GM21737 (cell line): ENCODE measurements at regions not wholly inside any gene's neighbourhood (a gene's known extent, or its start where the extent isn't known, plus 50 kb on each side); places are given as distances from the start of the nearest gene placed in this dataset.

ENCODE experiments used
- ATAC-seq: cut with Tn5 transposase; IDR thresholded peaks from one replicate; pipeline ENCODE4 v1.9.1; 2021; ENCODE audit warnings: mild to moderate bottlenecking, moderate library complexity; ENCODE audit not compliant: unreplicated experiment

DNA sequence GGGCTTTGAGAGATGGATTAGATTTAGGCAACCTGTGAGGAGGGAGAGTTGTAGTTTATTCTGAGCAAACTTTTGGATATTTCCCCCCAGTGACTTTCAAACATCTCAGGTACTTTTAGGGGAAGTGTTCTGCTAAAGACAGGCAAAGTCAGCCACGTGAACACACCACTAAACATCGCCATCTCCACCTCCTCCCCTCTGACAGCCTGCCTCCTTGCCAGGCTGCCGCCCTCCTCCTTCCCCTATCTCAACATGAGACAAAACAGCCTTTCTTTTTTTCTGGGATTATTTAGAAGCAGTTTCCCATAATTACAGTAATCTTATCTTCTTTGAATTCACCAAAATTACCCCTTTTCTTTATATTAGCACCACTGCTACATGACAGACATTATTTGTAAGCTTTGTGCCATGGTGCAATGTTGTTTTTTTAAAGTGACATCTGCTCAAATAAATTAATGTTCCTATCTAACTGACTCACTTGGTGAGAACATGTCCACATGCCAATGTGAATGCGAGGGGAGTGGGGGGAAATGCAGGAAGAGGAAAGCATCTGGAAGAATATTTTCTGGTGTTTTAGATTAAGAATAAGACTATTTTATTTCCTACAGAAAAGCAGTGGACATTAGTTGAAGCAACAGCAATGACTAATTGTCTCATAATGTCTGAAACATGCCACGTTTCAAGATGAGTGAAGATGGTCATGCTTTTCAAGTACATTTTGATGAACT lies 147.8 kb upstream of the ATP1B1 start:
- no peak for ATAC-seq

GRCh38 chr1:168959382-168959781 lies 147.1 kb upstream of the ATP1B1 start:
- ATAC-seq, result no peak

- ATAC-seq, result no peak
Observed at GRCh38 chr1:168960114-168960513, 146.4 kb upstream of the ATP1B1 start.

- no peak for ATAC-seq
Observed at GRCh38 chr1:168960595-168960994, 145.9 kb upstream of the ATP1B1 start.

DNA sequence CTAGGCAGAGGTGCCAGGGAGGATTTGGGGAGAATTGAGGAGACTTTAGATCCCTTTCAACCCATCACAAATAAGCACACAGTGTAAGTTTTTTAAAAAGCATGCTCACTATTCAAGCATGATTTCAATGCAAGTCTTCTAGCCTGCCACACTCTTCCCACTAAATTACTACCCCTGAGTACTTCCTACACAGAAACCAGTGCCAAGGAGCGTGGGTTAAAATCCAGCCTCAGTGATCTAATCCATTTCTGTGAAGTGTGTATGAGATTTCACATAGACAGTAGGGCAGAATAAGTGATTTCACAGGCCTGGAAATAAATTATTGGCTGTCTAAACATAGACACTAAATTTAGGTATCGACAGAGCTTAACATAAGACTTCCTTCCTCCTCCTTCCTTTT lies 142.9 kb upstream of the ATP1B1 start:
- no peak for ATAC-seq

GRCh38 chr1:168964478-168964877 lies 142.0 kb upstream of the ATP1B1 start:
- no peak for ATAC-seq

DNA sequence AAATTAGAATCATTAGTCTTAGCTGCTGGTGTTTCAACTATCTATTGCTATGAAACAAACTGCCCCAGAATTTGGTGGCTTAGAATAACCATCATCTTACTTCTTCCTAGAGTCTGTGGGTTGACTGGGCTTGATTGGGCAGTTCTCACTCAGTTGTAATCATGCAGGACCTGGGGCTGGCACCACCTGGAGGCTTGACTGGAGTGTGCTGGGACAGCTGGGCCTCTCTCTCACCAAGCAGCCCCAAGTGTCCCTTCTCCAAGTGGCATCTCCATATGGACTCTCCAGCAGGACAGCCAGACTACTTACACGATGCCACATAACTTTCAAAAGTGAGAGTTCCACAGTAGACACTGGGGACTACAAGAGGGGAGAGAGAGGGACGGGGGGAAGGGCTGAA lies 140.3 kb upstream of the ATP1B1 start:
- ATAC-seq, result no peak

- ATAC-seq, result no peak
Observed at GRCh38 chr1:168966636-168967035, 139.9 kb upstream of the ATP1B1 start.

GRCh38 chr1:168970926-168971659 lies 135.4 kb upstream of the ATP1B1 start:
- no peak for ATAC-seq

DNA sequence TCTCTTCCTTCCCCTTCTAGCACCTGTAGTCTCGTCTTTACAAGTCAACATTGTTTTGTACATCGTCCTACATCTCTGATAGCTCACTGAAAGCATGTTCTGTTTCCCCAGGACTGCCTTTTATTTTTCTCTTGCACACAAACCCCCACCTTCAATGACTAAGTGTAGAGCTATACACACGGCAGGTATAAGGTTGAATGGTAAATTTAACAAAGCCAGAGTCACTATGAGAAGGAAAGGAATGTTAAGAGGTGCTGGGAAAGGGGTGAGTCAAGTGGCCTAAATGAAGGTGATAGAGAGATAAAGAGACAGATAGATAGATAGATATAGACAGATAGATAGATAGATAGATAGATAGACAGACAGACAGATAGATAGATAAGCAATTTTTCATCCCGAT lies 134.3 kb upstream of the ATP1B1 start:
- no peak for ATAC-seq

- no peak for ATAC-seq
Observed at GRCh38 chr1:168972887-168973286, 133.6 kb upstream of the ATP1B1 start.

- no peak for ATAC-seq
Observed at GRCh38 chr1:168974117-168974516, 132.4 kb upstream of the ATP1B1 start.

DNA sequence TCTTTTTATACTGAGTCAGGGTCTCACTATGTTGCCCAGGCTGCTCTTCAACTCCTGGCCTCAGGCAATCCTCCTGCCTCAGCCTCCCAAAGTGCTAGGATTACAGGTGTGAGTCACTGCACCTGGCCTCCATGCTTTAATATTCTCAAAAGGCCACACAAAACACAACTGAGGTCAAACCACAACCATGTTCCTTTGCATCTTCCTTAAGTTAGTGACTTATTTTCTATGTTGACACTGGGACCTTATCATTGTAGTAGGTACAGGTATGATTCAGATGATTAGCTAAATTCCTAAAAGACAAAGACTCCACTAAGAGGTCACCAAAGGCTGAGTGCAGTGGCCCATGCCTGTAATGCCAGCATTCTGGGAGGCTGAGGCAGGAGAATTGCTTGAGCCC lies 131.9 kb upstream of the ATP1B1 start:
- ATAC-seq, result no peak

DNA sequence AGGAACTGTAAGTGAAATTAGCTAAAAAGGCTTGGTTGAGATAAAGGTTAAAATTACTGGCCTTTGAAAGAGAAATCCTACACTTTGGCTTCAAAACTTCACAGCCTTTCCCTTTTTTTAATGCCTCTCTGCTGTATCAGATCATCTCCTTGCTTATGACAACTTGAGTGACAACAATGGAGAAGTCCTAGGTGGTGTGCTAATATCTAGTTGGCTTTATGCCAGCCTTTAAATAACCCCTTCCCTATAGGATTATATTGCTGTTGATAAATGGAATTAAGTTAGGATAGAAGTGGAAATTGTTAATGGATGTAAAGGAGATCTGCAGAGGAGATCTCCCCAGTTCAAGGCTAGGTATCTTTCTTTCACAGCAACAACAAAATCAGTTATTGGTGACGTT lies 130.2 kb upstream of the ATP1B1 start:
- no peak for ATAC-seq

GRCh38 chr1:168977618-168978017 lies 128.9 kb upstream of the ATP1B1 start:
- ATAC-seq, result no peak

GRCh38 chr1:168979276-168979675 lies 127.2 kb upstream of the ATP1B1 start:
- ATAC-seq, result no peak

DNA sequence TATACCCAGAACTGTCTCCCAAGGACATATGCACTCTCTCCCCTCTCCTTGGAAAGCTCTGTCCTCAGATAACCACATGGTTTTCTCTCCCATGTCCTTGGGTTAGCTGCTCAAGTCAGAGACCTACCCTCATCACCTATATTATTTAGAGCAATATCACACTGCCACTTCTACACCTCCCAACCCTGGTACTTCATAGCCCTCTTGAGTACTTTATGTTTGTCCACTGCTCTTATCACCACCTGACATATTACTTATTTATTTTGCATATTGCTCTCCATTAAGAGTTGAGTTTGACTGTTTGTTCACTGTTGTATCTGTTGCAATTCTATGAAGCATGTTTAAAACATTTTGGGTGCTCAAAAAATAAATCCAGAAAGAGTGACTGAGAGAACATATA lies 126.3 kb upstream of the ATP1B1 start:
- ATAC-seq, result no peak

DNA sequence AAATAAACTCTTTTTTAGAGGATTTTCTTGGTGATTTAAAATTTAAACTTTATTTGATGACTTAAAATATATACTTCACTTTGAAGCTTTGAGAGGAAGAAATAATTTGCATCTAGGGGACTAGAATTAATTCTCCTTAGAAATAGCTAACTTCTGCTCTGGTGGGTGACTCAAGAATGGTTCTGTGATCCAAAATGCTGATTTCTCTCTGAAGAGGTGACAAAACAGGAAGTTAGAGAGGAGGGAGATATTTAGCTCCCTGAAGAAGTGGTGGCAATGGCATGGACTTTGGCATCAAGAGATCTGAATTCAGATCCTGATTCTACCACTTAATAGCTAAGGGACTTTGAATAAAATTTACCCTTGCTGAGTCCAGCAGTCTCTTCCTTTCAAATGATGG lies 125.8 kb upstream of the ATP1B1 start:
- ATAC-seq, result no peak

GRCh38 chr1:168982778-168983177 lies 123.7 kb upstream of the ATP1B1 start:
- no peak for ATAC-seq

GRCh38 chr1:168987330-168987729 lies 119.2 kb upstream of the ATP1B1 start:
- no peak for ATAC-seq

- ATAC-seq, result no peak
Observed at GRCh38 chr1:168987923-168988322, 118.6 kb upstream of the ATP1B1 start.

DNA sequence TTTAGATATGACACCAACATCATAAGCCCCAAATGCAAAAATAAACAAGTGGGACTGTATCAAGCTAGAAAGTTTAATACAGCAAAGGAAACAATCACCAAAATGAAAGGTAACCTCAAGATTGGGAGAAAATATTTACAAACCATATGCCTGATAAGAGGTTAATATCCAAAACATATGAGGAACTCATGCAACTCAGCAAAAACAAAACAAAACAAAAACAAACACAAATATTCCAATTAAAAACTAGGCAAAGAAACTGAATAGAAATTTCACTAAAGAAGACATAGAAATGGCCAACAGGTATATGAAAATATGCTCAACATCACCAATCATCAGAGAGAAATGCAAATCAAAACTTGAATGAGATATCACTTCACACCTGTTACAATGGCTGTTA lies 116.5 kb upstream of the ATP1B1 start:
- ATAC-seq, result no peak
